Neural progenitor cell (in vitro differentiated cells): ENCODE measurements at regions not wholly inside any gene's neighbourhood (a gene's known extent, or its start where the extent isn't known, plus 50 kb on each side); places are given as distances from the start of the nearest gene placed in this dataset.

Experiments used
- CTCF ChIP-seq: fragments of 200-600 bp; sonication (generic); IDR thresholded peaks from 2 replicates; pipeline ENCODE4 v1.5.1; 2017; ENCODE audit warnings: antibody characterized with exemption, mild to moderate bottlenecking
- EZH2phosphoT487 ChIP-seq: fragments of 200-600 bp; sonication (generic); IDR thresholded peaks from 2 replicates; pipeline ENCODE4 v1.6.1; 2017; ENCODE audit warnings: antibody characterized with exemption

GRCh38 chr15:62593681-62594399, 428.8 kb upstream of the C2CD4B start:
- TF ChIP-seq EZH2phosphoT487, result no peak
- no peak for TF ChIP-seq CTCF
